Loucy (cell line): ENCODE measurements at regions not wholly inside any gene's neighbourhood (a gene's known extent, or its start where the extent isn't known, plus 50 kb on each side); places are given as distances from the start of the nearest gene placed in this dataset.

Source experiments
- EZH2phosphoT487 ChIP-seq: fragments of 200-600 bp; IDR thresholded peaks from 2 replicates; pipeline ENCODE4 v1.6.1; 2018; ENCODE audit warnings: antibody characterized with exemption, mild to moderate bottlenecking, moderate library complexity, borderline replicate concordance
- TF ChIP-seq, protein P1 (sequence below): fragments of 200-600 bp; sonication (generic); conservative IDR thresholded peaks from 2 replicates; pipeline ENCODE4 v1.5.1; 2014; ENCODE audit warnings: mild to moderate bottlenecking, antibody characterized with exemption, low read length

DNA sequence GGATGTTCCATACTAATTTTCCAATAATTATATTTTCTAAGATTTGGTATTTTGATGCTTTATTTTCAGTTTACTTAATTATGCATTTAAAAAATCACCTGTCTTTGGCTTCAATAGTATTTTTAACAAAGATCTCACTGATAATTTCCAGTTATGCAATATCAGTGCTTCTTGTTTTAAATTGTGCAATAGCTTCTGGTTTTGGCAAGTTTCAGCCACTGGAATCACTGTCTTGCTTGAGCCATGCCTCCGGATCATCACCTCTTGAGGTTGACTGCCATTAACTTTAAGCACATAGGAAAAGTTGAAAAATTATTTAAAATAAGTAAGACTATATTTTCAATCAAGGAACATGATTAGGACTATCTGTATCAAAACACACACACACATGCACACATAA lies 1242.1 kb downstream of the HACE1 start:
- TF ChIP-seq EZH2phosphoT487: no peak
- TF ChIP-seq, protein P1, sequence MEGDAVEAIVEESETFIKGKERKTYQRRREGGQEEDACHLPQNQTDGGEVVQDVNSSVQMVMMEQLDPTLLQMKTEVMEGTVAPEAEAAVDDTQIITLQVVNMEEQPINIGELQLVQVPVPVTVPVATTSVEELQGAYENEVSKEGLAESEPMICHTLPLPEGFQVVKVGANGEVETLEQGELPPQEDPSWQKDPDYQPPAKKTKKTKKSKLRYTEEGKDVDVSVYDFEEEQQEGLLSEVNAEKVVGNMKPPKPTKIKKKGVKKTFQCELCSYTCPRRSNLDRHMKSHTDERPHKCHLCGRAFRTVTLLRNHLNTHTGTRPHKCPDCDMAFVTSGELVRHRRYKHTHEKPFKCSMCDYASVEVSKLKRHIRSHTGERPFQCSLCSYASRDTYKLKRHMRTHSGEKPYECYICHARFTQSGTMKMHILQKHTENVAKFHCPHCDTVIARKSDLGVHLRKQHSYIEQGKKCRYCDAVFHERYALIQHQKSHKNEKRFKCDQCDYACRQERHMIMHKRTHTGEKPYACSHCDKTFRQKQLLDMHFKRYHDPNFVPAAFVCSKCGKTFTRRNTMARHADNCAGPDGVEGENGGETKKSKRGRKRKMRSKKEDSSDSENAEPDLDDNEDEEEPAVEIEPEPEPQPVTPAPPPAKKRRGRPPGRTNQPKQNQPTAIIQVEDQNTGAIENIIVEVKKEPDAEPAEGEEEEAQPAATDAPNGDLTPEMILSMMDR: no peak
